HG03442 (cell line): ENCODE measurements at regions not wholly inside any gene's neighbourhood (a gene's known extent, or its start where the extent isn't known, plus 50 kb on each side); places are given as distances from the start of the nearest gene placed in this dataset.
"Not testable (repeated sequence)": the region's sequence is repeated elsewhere in the genome, so short reads cannot be mapped to it uniquely, and the experiment has no call there.

Source experiments
- ATAC-seq: cut with Tn5 transposase; IDR thresholded peaks from one replicate; pipeline ENCODE4 v1.9.1; 2021; ENCODE audit warnings: mild to moderate bottlenecking, moderate library complexity; ENCODE audit not compliant: unreplicated experiment

- no peak for ATAC-seq
Measured at GRCh38 chr7:81074406-81074805, 155.6 kb upstream of the SEMA3C start.

GRCh38 chr7:81073931-81074251, 155.0 kb upstream of the SEMA3C start:
- ATAC-seq: no peak

- ATAC-seq: no peak
Measured at GRCh38 chr7:81070956-81071355, 152.1 kb upstream of the SEMA3C start.

GRCh38 chr7:81066797-81067196, 147.9 kb upstream of the SEMA3C start:
- ATAC-seq: no peak

GRCh38 chr7:81064426-81064825, 145.6 kb upstream of the SEMA3C start:
- ATAC-seq: no peak

GRCh38 chr7:81062755-81063154, 143.9 kb upstream of the SEMA3C start:
- no peak for ATAC-seq

GRCh38 chr7:81057469-81057868, 138.6 kb upstream of the SEMA3C start:
- not testable (repeated sequence) for ATAC-seq

GRCh38 chr7:81053623-81054022, 134.8 kb upstream of the SEMA3C start:
- no peak for ATAC-seq

GRCh38 chr7:81051811-81052413, 133.1 kb upstream of the SEMA3C start:
- ATAC-seq: no peak

- no peak for ATAC-seq
Measured at GRCh38 chr7:81045491-81046030, 126.7 kb upstream of the SEMA3C start.

GRCh38 chr7:81042646-81043045, 123.8 kb upstream of the SEMA3C start:
- ATAC-seq: not testable (repeated sequence)

- no peak for ATAC-seq
Measured at GRCh38 chr7:81040496-81040895, 121.6 kb upstream of the SEMA3C start.

GRCh38 chr7:81036871-81037270, 118.0 kb upstream of the SEMA3C start:
- ATAC-seq: no peak

GRCh38 chr7:81036057-81036456, 117.2 kb upstream of the SEMA3C start:
- ATAC-seq: no peak

GRCh38 chr7:81031996-81032395, 113.1 kb upstream of the SEMA3C start:
- ATAC-seq: no peak

- ATAC-seq: no peak
Measured at GRCh38 chr7:81031243-81031642, 112.4 kb upstream of the SEMA3C start.

GRCh38 chr7:81030472-81030871, 111.6 kb upstream of the SEMA3C start:
- no peak for ATAC-seq

- ATAC-seq: no peak
Measured at GRCh38 chr7:81029511-81029910, 110.7 kb upstream of the SEMA3C start.

GRCh38 chr7:81025360-81025759, 106.5 kb upstream of the SEMA3C start:
- no peak for ATAC-seq

- ATAC-seq: no peak
Measured at GRCh38 chr7:81014908-81015307, 96.1 kb upstream of the SEMA3C start.

- no peak for ATAC-seq
Measured at GRCh38 chr7:81014266-81014665, 95.4 kb upstream of the SEMA3C start.

- ATAC-seq: no peak
Measured at GRCh38 chr7:81013083-81013817, 94.4 kb upstream of the SEMA3C start.

- no peak for ATAC-seq
Measured at GRCh38 chr7:81008901-81009300, 90.0 kb upstream of the SEMA3C start.
